ENCODE measurements at regions not wholly inside any gene's neighbourhood (a gene's known extent, or its start where the extent isn't known, plus 50 kb on each side); places are given as distances from the start of the nearest gene placed in this dataset.
"Not testable (repeated sequence)": the region's sequence is repeated elsewhere in the genome, so short reads cannot be mapped to it uniquely, and the experiment has no call there.

GRCh38 chr7:124171812-124172211, 138.9 kb upstream of the TMEM229A start:
- not testable (repeated sequence) for TF ChIP-seq NR3C1 (IDR thresholded peaks at IDR 0.05); POLR2A (IDR thresholded peaks at IDR 0.05; ENCODE audit: low read length); RFX5 (IDR thresholded peaks at IDR 0.05); EP300 (IDR thresholded peaks at IDR 0.05); HOXA7 (CRISPR knock-in tag; IDR thresholded peaks at IDR 0.05); CEBPB (IDR thresholded peaks at IDR 0.05)
- TF ChIP-seq, protein P1, sequence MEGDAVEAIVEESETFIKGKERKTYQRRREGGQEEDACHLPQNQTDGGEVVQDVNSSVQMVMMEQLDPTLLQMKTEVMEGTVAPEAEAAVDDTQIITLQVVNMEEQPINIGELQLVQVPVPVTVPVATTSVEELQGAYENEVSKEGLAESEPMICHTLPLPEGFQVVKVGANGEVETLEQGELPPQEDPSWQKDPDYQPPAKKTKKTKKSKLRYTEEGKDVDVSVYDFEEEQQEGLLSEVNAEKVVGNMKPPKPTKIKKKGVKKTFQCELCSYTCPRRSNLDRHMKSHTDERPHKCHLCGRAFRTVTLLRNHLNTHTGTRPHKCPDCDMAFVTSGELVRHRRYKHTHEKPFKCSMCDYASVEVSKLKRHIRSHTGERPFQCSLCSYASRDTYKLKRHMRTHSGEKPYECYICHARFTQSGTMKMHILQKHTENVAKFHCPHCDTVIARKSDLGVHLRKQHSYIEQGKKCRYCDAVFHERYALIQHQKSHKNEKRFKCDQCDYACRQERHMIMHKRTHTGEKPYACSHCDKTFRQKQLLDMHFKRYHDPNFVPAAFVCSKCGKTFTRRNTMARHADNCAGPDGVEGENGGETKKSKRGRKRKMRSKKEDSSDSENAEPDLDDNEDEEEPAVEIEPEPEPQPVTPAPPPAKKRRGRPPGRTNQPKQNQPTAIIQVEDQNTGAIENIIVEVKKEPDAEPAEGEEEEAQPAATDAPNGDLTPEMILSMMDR (IDR thresholded peaks at IDR 0.05), result not testable (repeated sequence)
- TF ChIP-seq, protein P2, sequence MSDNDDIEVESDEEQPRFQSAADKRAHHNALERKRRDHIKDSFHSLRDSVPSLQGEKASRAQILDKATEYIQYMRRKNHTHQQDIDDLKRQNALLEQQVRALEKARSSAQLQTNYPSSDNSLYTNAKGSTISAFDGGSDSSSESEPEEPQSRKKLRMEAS (IDR thresholded peaks at IDR 0.05), result not testable (repeated sequence)
- TF ChIP-seq, protein P3, sequence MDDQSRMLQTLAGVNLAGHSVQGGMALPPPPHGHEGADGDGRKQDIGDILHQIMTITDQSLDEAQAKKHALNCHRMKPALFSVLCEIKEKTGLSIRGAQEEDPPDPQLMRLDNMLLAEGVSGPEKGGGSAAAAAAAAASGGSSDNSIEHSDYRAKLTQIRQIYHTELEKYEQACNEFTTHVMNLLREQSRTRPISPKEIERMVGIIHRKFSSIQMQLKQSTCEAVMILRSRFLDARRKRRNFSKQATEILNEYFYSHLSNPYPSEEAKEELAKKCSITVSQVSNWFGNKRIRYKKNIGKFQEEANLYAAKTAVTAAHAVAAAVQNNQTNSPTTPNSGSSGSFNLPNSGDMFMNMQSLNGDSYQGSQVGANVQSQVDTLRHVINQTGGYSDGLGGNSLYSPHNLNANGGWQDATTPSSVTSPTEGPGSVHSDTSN (IDR thresholded peaks at IDR 0.05), result not testable (repeated sequence)
- TF ChIP-seq, protein P4, sequence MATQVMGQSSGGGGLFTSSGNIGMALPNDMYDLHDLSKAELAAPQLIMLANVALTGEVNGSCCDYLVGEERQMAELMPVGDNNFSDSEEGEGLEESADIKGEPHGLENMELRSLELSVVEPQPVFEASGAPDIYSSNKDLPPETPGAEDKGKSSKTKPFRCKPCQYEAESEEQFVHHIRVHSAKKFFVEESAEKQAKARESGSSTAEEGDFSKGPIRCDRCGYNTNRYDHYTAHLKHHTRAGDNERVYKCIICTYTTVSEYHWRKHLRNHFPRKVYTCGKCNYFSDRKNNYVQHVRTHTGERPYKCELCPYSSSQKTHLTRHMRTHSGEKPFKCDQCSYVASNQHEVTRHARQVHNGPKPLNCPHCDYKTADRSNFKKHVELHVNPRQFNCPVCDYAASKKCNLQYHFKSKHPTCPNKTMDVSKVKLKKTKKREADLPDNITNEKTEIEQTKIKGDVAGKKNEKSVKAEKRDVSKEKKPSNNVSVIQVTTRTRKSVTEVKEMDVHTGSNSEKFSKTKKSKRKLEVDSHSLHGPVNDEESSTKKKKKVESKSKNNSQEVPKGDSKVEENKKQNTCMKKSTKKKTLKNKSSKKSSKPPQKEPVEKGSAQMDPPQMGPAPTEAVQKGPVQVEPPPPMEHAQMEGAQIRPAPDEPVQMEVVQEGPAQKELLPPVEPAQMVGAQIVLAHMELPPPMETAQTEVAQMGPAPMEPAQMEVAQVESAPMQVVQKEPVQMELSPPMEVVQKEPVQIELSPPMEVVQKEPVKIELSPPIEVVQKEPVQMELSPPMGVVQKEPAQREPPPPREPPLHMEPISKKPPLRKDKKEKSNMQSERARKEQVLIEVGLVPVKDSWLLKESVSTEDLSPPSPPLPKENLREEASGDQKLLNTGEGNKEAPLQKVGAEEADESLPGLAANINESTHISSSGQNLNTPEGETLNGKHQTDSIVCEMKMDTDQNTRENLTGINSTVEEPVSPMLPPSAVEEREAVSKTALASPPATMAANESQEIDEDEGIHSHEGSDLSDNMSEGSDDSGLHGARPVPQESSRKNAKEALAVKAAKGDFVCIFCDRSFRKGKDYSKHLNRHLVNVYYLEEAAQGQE (IDR thresholded peaks at IDR 0.05), result not testable (repeated sequence)

All from A549 (cell line).